GM12878 (cell line): ENCODE measurements at regions not wholly inside any gene's neighbourhood (a gene's known extent, or its start where the extent isn't known, plus 50 kb on each side); places are given as distances from the start of the nearest gene placed in this dataset.

Experiments used
- CEBPZ ChIP-seq: fragments of 150-350 bp; IDR thresholded peaks from 2 replicates; pipeline ENCODE4 v1.6.1; 2016; ENCODE audit warnings: low read depth, low read length
- NFIC ChIP-seq: IDR thresholded peaks from 2 replicates; pipeline ENCODE4 v1.6.1; 2012; ENCODE audit warnings: low read depth, mild to moderate bottlenecking, inconsistent platforms, low read length, moderate library complexity
- RAD21 ChIP-seq: IDR thresholded peaks from 2 replicates; pipeline ENCODE4 v1.6.1; 2011; ENCODE audit warnings: mild to moderate bottlenecking, low read depth, low read length, moderate library complexity; ENCODE audit not compliant: insufficient read depth
- SIN3A ChIP-seq: IDR thresholded peaks from 2 replicates; pipeline ENCODE4 v1.6.1; 2012; ENCODE audit warnings: low read depth, low read length, improper control_type of control experiment
- SMC3 ChIP-seq: IDR thresholded peaks from 2 replicates; pipeline ENCODE4 v1.6.1; 2011; ENCODE audit warnings: low read length, improper control_type of control experiment, borderline replicate concordance
- SRF ChIP-seq, 2 experiments: IDR thresholded peaks; 2 replicates each; pipeline ENCODE4 v1.6.1; 2011; ENCODE audit warnings: low read depth in 2 of 2, low read length in 2 of 2, mild to moderate bottlenecking in 1 of 2, moderate library complexity in 1 of 2
- USF1 ChIP-seq: IDR thresholded peaks from 2 replicates; pipeline ENCODE4 v1.6.1; 2011; ENCODE audit warnings: borderline replicate concordance, low read depth, mild to moderate bottlenecking, moderate library complexity, mixed read lengths, low read length; ENCODE audit not compliant: insufficient read depth; ENCODE audit errors: extremely low read length
- YY1 ChIP-seq: IDR thresholded peaks from 2 replicates; pipeline ENCODE4 v1.6.1; 2011; ENCODE audit warnings: low read depth, mild to moderate bottlenecking, low read length

GRCh38 chr11:90349731-90350130, 126.9 kb upstream of the CHORDC1 start:
- TF ChIP-seq NFIC (no peak), CEBPZ (no peak), USF1 (no peak), RAD21 (no peak), YY1 (no peak), SMC3 (no peak), SIN3A (no peak), SRF (IDR thresholded peaks at IDR 0.05; ENCODE audit: low read depth in 2 of 2, low read length in 2 of 2) (no peak)
